ENCODE measurements at regions not wholly inside any gene's neighbourhood (a gene's known extent, or its start where the extent isn't known, plus 50 kb on each side); places are given as distances from the start of the nearest gene placed in this dataset.
A peak's percentile ranks its signal among the peaks of the same experiment; 100 is the strongest.

GRCh38 chr13:111515635-111516034 lies 195.2 kb downstream of the TEX29 start:
- TF ChIP-seq CTCF (IDR thresholded peaks at IDR 0.05) (no peak), ZFX (IDR thresholded peaks at IDR 0.05; ENCODE audit: borderline replicate concordance) (no peak)
- H3K27ac ChIP-seq, result no peak overlapping the region

GRCh38 chr13:111516712-111517640 lies 196.5 kb downstream of the TEX29 start:
- H3K27ac ChIP-seq, result no peak overlapping the region
- TF ChIP-seq CTCF (IDR thresholded peaks at IDR 0.05) (no peak), ZFX (IDR thresholded peaks at IDR 0.05; ENCODE audit: borderline replicate concordance) (no peak)

- TF ChIP-seq ZFX (IDR thresholded peaks at IDR 0.05; ENCODE audit: borderline replicate concordance), result no peak
- TF ChIP-seq CTCF (IDR thresholded peaks at IDR 0.05), result no peak
- H3K27ac ChIP-seq, result no peak overlapping the region
Observed at GRCh38 chr13:111517641-111518010, 197.2 kb downstream of the TEX29 start.

- no peak overlapping the region for H3K27ac ChIP-seq
- no peak for TF ChIP-seq ZFX (IDR thresholded peaks at IDR 0.05; ENCODE audit: borderline replicate concordance)
- TF ChIP-seq CTCF (IDR thresholded peaks at IDR 0.05), result peak; percentile 16; the same call in 1 of the 2 replicates
Observed at GRCh38 chr13:111518161-111518792, 197.8 kb downstream of the TEX29 start.

GRCh38 chr13:111519041-111519440 lies 198.6 kb downstream of the TEX29 start:
- TF ChIP-seq CTCF (IDR thresholded peaks at IDR 0.05) (no peak), ZFX (IDR thresholded peaks at IDR 0.05; ENCODE audit: borderline replicate concordance) (no peak)
- no peak overlapping the region for H3K27ac ChIP-seq

- TF ChIP-seq CTCF (IDR thresholded peaks at IDR 0.05), result no peak
- TF ChIP-seq ZFX (IDR thresholded peaks at IDR 0.05; ENCODE audit: borderline replicate concordance), result no peak
Observed at GRCh38 chr13:111519490-111520170, 199.2 kb downstream of the TEX29 start.

More at GRCh38 chr13:111519490-111520170, 199.2 kb downstream of the TEX29 start:
- H3K27ac ChIP-seq, result no peak overlapping the region
